H4 (cell line): ENCODE measurements at regions not wholly inside any gene's neighbourhood (a gene's known extent, or its start where the extent isn't known, plus 50 kb on each side); places are given as distances from the start of the nearest gene placed in this dataset.
"Not testable (repeated sequence)": the region's sequence is repeated elsewhere in the genome, so short reads cannot be mapped to it uniquely, and the experiment has no call there.

Experiments
- DNase-seq: peaks from one replicate; pipeline ENCODE4 v3.0.0-alpha.2; 2015; ENCODE audit warnings: low spot score

GRCh38 chr18:64415218-64415617 is 266.3 kb upstream of the LINC00305 start:
- no peak for DNase-seq

- no peak for DNase-seq
Observed at GRCh38 chr18:64410685-64411084, 261.8 kb upstream of the LINC00305 start.

GRCh38 chr18:64409511-64409910 is 260.6 kb upstream of the LINC00305 start:
- DNase-seq = no peak

- no peak for DNase-seq
Observed at GRCh38 chr18:64407606-64408005, 258.7 kb upstream of the LINC00305 start.

- no peak for DNase-seq
Observed at GRCh38 chr18:64405161-64405560, 256.3 kb upstream of the LINC00305 start.

GRCh38 chr18:64403784-64404503 is 255.1 kb upstream of the LINC00305 start:
- no peak for DNase-seq

GRCh38 chr18:64402636-64403035 is 253.7 kb upstream of the LINC00305 start:
- DNase-seq = no peak

GRCh38 chr18:64401268-64402060 is 252.6 kb upstream of the LINC00305 start:
- no peak for DNase-seq

- DNase-seq = no peak
Observed at GRCh38 chr18:64399566-64399965, 250.7 kb upstream of the LINC00305 start.

GRCh38 chr18:64398320-64398719 is 249.4 kb upstream of the LINC00305 start:
- no peak for DNase-seq

GRCh38 chr18:64392202-64392601 is 243.3 kb upstream of the LINC00305 start:
- DNase-seq = no peak

GRCh38 chr18:64384101-64384500 is 235.2 kb upstream of the LINC00305 start:
- no peak for DNase-seq

- DNase-seq = no peak
Observed at GRCh38 chr18:64380117-64380516, 231.2 kb upstream of the LINC00305 start.

- DNase-seq = no peak
Observed at GRCh38 chr18:64379662-64380061, 230.8 kb upstream of the LINC00305 start.

- no peak for DNase-seq
Observed at GRCh38 chr18:64377446-64377845, 228.6 kb upstream of the LINC00305 start.

GRCh38 chr18:64372850-64373249 is 224.0 kb upstream of the LINC00305 start:
- no peak for DNase-seq

GRCh38 chr18:64369830-64370440 is 221.0 kb upstream of the LINC00305 start:
- DNase-seq = not testable (repeated sequence)

- no peak for DNase-seq
Observed at GRCh38 chr18:64365106-64365505, 216.2 kb upstream of the LINC00305 start.

- no peak for DNase-seq
Observed at GRCh38 chr18:64337673-64338072, 188.8 kb upstream of the LINC00305 start.

- DNase-seq = no peak
Observed at GRCh38 chr18:64337018-64337417, 188.1 kb upstream of the LINC00305 start.

- DNase-seq = no peak
Observed at GRCh38 chr18:64334748-64335147, 185.9 kb upstream of the LINC00305 start.

- no peak for DNase-seq
Observed at GRCh38 chr18:64333584-64333983, 184.7 kb upstream of the LINC00305 start.

GRCh38 chr18:64332835-64333234 is 183.9 kb upstream of the LINC00305 start:
- no peak for DNase-seq
